ENCODE measurements at regions not wholly inside any gene's neighbourhood (a gene's known extent, or its start where the extent isn't known, plus 50 kb on each side); places are given as distances from the start of the nearest gene placed in this dataset.

GRCh38 chr6:166692723-166693302 is 65.8 kb upstream of the RPS6KA2 start:
- no peak for DNase-seq (ENCODE audit: low spot score)

GRCh38 chr6:166691746-166692145 is 64.7 kb upstream of the RPS6KA2 start:
- peak; percentile 46 for DNase-seq (ENCODE audit: low spot score)

- DNase-seq (ENCODE audit: low spot score), result peak; percentile 87
These were observed 64.1 kb upstream of the RPS6KA2 start for GRCh38 chr6:166691199-166691598.

- DNase-seq (ENCODE audit: low spot score), result no peak
These were observed 62.6 kb upstream of the RPS6KA2 start for GRCh38 chr6:166689687-166690086.

GRCh38 chr6:166688901-166689300 is 61.9 kb upstream of the RPS6KA2 start:
- DNase-seq (ENCODE audit: low spot score), result no peak

- no peak for DNase-seq (ENCODE audit: low spot score)
These were observed 60.8 kb upstream of the RPS6KA2 start for GRCh38 chr6:166687879-166688205.

- no peak for DNase-seq (ENCODE audit: low spot score)
These were observed 60.2 kb upstream of the RPS6KA2 start for GRCh38 chr6:166687070-166687878.

GRCh38 chr6:166686317-166686716 is 59.3 kb upstream of the RPS6KA2 start:
- no peak for DNase-seq (ENCODE audit: low spot score)

GRCh38 chr6:166684866-166685265 is 57.8 kb upstream of the RPS6KA2 start:
- no peak for DNase-seq (ENCODE audit: low spot score)

GRCh38 chr6:166684170-166684569 is 57.1 kb upstream of the RPS6KA2 start:
- no peak for DNase-seq (ENCODE audit: low spot score)

GRCh38 chr6:166683477-166683876 is 56.4 kb upstream of the RPS6KA2 start:
- DNase-seq (ENCODE audit: low spot score), result peak; percentile 76

- DNase-seq (ENCODE audit: low spot score), result no peak
These were observed 52.5 kb upstream of the RPS6KA2 start for GRCh38 chr6:166679566-166679965.

- DNase-seq (ENCODE audit: low spot score), result no peak
These were observed 51.4 kb upstream of the RPS6KA2 start for GRCh38 chr6:166678426-166678825.

GRCh38 chr6:166677941-166678340 is 50.9 kb upstream of the RPS6KA2 start:
- no peak for DNase-seq (ENCODE audit: low spot score)

Data from kidney capillary endothelial cell (primary cell).